Kidney (tissue), 13 donors: ENCODE measurements at regions not wholly inside any gene's neighbourhood (a gene's known extent, or its start where the extent isn't known, plus 50 kb on each side); places are given as distances from the start of the nearest gene placed in this dataset.

ENCODE experiments used
- DNase-seq, 5 donors: peaks; one replicate each; pipeline ENCODE4 v3.0.0-alpha.2; 2013 to 2020
- FAIRE-seq: peaks from 2 replicates; lab custom pipeline; 2012; peaks lifted over from hg19 to GRCh38; lab: Jason Lieb, UNC
- H3K27ac ChIP-seq, 2 donors: one replicate each; pipeline ENCODE4 v1.7.0; 2013; ENCODE audit warnings: low read depth in 2 of 2, low read length in 2 of 2, inconsistent platforms in 1 of 2
- H3K27me3 ChIP-seq: one replicate; pipeline ENCODE4 v1.7.1; 2013; ENCODE audit warnings: low read length, inconsistent platforms; ENCODE audit not compliant: control insufficient read depth, insufficient read depth
- H3K36me3 ChIP-seq, 3 donors: one replicate each; pipeline versions ENCODE4 v1.7.0 to v1.7.1; 2013; ENCODE audit warnings: low read length in 3 of 3, control low read depth in 1 of 3, inconsistent platforms in 1 of 3; ENCODE audit not compliant: insufficient read depth in 3 of 3, control insufficient read depth in 2 of 3
- H3K4me1 ChIP-seq, 3 donors: one replicate each; pipeline versions ENCODE4 v1.7.0 to v1.7.1; 2013; ENCODE audit warnings: low read length in 3 of 3, inconsistent platforms in 1 of 3, low read depth in 1 of 3; ENCODE audit not compliant: control insufficient read depth in 2 of 3, insufficient read depth in 2 of 3
- H3K4me3 ChIP-seq, 3 donors: one replicate each; pipeline versions ENCODE4 v1.7.0 to v1.8.1; 2013; ENCODE audit warnings: low read length in 3 of 3, control low read depth in 1 of 3, inconsistent platforms in 1 of 3
- H3K9ac ChIP-seq, 3 donors: one replicate each; pipeline versions ENCODE4 v1.7.0 to v1.7.1; 2013; ENCODE audit warnings: low read length in 3 of 3, control low read depth in 1 of 3, inconsistent platforms in 1 of 3
- H3K9me3 ChIP-seq, 3 donors: one replicate each; pipeline versions ENCODE4 v1.7.0 to v1.7.1; 2013; ENCODE audit warnings: low read length in 3 of 3, control low read depth in 1 of 3, inconsistent platforms in 1 of 3; ENCODE audit not compliant: control insufficient read depth in 2 of 3, insufficient read depth in 1 of 3
- intact Hi-C: fragments of 100-400 bp; cut with DNase I; formaldehyde crosslinking; loops from one replicate; pipeline ENCODE4 v1.11.1; 2022
- TF ChIP-seq, protein P1 (sequence below): IDR thresholded peaks from 3 replicates; pipeline ENCODE4 v1.5.1; 2012; ENCODE audit warnings: mild to moderate bottlenecking, moderate library complexity, borderline replicate concordance; ENCODE audit not compliant: insufficient read depth; ENCODE audit errors: extremely low read depth
- donor health status: control.
- donor health status: control.
- donor health status: control.
- donor health status: control.
- donor health status: control.
- donor health status: DM: yes; HTN: yes; CAD: no.
- donor health status: Normal renal cell carcinoma (clear cell type).

DNA sequence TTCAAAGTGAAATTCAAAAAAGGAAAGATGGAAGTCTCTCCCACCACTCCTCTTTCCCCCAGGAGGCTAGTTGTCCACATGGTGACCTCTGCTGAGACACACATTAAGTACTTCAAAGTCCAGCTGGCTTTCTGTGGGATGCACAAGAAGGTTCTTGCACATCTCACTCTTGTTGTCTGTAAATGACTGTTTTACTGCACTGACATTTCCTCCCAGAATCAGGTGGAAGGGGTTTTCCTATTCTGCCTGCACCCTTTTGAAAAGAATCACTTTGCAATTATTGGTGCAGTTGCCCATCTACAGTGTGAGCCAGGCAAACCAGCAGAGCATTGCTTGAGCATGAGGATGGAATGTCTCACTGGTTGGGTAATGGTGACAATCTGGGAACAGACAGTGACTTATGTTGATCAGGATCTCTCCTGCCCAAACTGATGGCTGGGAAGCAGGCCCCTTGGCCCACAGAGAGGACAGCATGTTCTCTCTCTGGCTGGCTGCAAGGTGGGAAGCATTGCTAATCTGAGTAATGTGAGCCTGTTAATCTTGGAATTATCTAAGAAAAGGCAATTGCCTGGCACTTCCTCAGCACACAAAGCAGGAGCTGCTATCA, 347.7 kb upstream of the SATB1 start:
- Histone ChIP-seq H3K27ac (no peak overlapping the region), H3K36me3 (no peaks in the 10 kb centered on the region), H3K27me3 (no peaks in the 10 kb centered on the region), H3K4me1 (no peaks in the 10 kb centered on the region), H3K9ac (no peak overlapping the region), H3K4me3 (no peak overlapping the region), H3K9me3 (no peaks in the 10 kb centered on the region)
- TF ChIP-seq, protein P1, sequence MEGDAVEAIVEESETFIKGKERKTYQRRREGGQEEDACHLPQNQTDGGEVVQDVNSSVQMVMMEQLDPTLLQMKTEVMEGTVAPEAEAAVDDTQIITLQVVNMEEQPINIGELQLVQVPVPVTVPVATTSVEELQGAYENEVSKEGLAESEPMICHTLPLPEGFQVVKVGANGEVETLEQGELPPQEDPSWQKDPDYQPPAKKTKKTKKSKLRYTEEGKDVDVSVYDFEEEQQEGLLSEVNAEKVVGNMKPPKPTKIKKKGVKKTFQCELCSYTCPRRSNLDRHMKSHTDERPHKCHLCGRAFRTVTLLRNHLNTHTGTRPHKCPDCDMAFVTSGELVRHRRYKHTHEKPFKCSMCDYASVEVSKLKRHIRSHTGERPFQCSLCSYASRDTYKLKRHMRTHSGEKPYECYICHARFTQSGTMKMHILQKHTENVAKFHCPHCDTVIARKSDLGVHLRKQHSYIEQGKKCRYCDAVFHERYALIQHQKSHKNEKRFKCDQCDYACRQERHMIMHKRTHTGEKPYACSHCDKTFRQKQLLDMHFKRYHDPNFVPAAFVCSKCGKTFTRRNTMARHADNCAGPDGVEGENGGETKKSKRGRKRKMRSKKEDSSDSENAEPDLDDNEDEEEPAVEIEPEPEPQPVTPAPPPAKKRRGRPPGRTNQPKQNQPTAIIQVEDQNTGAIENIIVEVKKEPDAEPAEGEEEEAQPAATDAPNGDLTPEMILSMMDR: no peak
- intact Hi-C loops: no loop called here
- DNase-seq (no peak), FAIRE-seq (no peak)

DNA sequence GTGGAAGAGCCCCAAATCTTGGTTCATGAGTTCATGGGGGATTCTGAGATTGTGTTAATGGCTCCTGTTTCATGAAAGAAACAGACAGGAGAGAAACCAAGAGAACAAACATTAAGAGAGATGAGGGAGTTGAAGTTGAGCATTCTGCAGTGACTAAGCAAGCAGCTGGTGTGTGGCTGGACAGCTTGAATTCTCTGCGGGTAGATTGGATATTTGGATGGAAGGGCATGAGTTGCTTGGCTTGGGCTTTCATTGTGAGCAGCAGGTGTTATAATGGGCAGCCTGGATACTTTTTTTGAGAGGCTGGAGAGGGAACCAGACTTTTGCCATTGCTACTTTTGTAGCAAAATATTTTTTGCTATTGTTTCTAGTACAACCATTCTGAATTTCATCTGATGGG, 346.8 kb upstream of the SATB1 start:
- FAIRE-seq: no peak
- Histone ChIP-seq H3K27me3 (no peaks in the 10 kb centered on the region), H3K9ac (no peak overlapping the region), H3K9me3 (no peaks in the 10 kb centered on the region), H3K36me3 (no peaks in the 10 kb centered on the region), H3K4me3 (no peak overlapping the region), H3K27ac (no peak overlapping the region), H3K4me1 (no peaks in the 10 kb centered on the region)
- DNase-seq: no peak
- TF ChIP-seq, protein P1: no peak
- intact Hi-C loops: no loop called here

DNA sequence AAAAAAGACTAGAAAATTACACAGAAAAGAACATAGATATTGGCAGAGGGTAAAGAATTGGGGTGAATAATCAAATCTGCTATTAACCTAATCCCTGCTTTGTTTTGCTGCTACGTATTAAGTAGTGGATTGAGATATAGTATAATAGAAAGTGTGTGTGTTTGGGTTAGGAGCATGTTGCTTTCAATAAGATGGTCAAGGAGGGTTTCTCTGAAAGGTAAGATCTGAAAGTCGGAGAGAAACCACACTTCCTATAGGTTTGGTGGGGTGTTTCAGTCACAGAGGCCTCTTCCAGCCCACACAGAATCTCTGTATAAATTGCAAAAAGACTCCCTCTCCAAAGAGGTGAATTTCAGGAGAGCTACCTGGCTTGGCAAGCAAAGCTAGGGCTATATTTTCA, 345.7 kb upstream of the SATB1 start:
- H3K36me3 ChIP-seq: no peaks in the 10 kb centered on the region
- no peaks in the 10 kb centered on the region for H3K4me1 ChIP-seq
- H3K27me3 ChIP-seq: no peaks in the 10 kb centered on the region
- H3K27ac ChIP-seq: no peak overlapping the region
- TF ChIP-seq, protein P1: no peak
- DNase-seq (no peak), FAIRE-seq (no peak)
- no peaks in the 10 kb centered on the region for H3K9me3 ChIP-seq
- intact Hi-C loops: no loop called here
- H3K9ac ChIP-seq: no peak overlapping the region
- H3K4me3 ChIP-seq: no peak overlapping the region
